CD1c-positive myeloid dendritic cell (primary cell): ENCODE measurements at regions not wholly inside any gene's neighbourhood (a gene's known extent, or its start where the extent isn't known, plus 50 kb on each side); places are given as distances from the start of the nearest gene placed in this dataset.
"Not testable (repeated sequence)": the region's sequence is repeated elsewhere in the genome, so short reads cannot be mapped to it uniquely, and the experiment has no call there.

Source experiments
- DNase-seq: peaks from one replicate; pipeline ENCODE4 v3.0.0-alpha.2; 2016; ENCODE audit errors: extremely low spot score

DNA sequence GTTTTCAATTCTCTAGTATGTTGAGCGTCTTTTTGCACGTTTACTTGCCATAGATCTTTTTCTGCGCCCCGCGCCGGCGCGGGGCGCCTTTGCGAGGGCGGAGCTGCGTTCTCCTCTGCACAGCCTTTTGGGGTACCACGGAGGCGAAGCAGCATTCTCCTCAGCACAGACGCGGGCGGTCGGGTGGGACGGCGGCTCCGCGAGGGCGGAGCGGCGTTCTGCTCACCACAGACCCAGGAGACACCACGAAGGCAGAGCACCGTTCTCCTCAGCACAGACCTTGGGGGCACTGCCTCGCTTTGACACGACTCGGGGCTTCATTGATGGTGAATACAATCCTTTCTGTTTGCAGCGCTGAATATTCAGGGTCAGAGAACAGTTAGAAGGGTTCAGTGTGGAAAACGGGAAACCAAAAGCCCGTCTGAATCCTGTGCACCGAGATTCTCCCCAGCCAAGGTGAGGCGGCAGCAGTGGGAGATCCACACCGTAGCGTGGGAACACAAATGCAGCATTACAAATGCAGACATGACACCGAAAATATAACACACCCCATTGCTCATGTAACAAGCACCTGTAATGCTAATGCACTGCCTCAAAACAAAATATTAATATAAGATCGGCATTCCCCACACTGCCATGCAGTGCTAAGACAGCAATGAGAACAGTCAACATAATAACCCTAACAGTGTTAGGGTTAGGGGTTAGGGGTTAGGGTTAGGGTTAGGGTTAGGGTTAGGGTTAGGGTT lies 190.7 kb upstream of the VIPR2 start:
- DNase-seq, result not testable (repeated sequence)

DNA sequence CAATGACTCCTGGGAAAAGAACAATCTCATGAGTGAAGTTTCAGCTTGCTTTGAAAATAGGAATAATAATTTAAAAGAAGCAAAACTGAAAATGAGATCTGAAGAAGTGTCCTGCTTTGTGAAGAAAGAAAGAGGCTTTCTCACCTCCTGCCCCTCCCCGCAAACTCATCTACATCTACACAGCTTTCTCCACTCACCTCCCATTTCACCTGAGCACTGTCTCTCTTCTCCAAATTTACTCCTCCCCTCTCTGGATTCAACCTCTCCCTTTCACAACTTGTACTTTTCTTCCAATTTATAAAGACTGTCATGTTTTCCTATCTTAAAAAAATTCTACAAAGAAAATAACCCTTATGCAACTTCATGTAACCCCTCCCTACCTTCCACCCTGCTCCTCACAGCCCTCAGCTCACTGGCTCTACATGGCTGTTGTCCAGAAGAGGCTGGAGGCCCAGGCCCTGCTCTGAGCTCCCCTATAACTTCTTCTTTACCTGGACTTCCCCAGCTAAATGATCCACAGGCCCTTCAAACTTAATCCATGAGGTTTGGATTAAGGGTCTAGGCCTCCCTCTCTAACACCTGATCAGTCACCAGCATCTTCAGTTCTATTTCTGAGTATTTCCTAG lies 188.3 kb upstream of the VIPR2 start:
- not testable (repeated sequence) for DNase-seq

DNA sequence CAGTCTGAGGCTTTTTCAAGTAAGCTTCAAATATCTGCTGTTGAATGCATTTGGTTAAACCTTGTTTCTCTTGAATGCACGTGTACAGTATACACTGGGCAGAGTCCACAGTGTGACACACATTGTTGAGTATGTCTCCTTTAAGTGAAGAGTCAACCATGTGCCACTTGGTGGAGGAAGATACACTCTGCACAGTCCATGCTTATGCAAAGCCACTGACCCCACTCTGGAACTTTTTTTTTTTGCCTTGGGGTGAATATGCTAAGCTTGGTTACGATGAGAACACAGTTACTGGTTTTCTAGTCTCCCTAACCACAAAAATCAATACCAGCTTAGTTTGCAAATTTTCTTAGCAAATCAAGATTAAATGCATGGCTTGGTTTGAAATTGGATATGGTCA lies 186.8 kb upstream of the VIPR2 start:
- DNase-seq, result no peak

DNA sequence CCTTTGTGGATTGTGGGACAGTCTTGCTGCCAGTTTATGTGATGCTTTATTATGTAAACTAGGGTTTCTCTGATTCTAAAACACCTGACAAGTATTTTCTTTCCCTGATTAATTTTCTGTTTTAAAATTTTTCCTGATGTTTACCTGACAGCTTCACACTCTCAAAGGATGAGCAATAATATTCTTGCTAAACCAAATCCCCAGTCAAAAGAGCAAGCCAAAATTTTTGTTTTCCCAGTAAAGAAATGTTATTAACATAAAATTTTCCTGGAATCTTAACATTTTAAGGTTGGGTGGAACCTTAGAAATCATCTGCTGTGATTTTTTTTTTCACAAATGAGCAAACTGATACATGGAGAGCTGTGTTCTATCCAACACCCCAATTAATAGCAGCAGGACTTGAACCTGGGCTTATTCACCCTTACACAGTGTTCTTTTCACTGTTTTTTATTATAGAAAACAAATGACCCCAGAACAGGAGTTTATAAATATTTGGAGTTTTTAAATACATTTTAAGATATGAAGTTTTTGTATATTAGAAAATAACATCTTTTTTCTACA lies 185.2 kb upstream of the VIPR2 start:
- no peak for DNase-seq

DNA sequence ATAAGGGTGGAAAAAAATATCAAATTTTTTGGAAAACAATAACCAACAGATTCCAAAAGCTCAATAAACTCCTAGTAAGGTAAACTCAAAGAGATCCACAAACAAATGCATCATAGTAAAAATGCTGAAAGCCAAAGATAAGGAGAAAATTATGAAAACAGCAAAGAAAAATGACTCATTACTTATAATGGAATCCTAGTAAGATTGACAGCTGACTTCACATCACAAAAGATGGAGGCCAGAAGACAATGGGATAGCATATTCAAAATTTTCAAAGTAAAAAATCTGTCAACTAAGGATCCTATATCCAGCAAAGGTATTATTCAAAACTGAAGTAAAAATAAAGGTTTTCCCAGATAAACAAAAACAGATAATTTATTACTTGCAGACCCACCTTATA lies 183.4 kb upstream of the VIPR2 start:
- no peak for DNase-seq

DNA sequence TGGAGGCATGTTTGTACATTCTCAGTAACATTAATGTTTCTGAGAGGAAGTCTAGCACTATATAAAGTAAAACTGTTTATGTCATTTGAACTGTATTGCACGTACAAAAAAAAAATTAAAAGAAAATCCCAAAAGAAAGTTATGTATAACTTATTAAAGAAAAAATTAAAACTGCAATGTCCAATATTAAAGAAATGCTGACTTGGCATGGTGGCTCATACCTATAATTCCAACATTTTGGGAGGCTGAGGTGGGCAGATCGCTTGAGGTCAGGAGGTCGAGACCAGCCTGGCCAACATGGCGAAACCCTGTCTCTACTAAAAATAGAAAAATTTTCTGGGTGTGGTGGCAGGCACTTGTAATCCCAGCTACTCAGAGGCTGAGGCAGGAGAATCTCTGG lies 178.7 kb upstream of the VIPR2 start:
- no peak for DNase-seq

DNA sequence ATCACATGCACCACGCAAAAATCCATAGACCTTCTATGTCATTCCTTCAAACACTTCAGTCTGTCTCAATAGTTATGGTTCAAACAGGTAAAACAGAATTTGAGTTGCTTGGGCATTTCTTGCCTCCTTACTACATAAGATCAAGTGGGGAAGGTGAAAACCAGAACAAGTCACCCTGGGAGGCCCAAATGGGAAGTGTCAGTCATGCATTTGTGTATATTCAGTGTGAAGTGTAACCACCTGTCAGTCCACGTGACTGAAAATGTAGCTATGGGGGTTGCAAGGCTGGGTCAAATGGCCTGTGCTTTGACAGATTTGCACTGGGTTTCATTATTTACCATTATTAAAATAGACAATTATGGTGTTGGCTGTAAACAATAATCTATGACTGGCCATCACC lies 176.6 kb upstream of the VIPR2 start:
- no peak for DNase-seq

DNA sequence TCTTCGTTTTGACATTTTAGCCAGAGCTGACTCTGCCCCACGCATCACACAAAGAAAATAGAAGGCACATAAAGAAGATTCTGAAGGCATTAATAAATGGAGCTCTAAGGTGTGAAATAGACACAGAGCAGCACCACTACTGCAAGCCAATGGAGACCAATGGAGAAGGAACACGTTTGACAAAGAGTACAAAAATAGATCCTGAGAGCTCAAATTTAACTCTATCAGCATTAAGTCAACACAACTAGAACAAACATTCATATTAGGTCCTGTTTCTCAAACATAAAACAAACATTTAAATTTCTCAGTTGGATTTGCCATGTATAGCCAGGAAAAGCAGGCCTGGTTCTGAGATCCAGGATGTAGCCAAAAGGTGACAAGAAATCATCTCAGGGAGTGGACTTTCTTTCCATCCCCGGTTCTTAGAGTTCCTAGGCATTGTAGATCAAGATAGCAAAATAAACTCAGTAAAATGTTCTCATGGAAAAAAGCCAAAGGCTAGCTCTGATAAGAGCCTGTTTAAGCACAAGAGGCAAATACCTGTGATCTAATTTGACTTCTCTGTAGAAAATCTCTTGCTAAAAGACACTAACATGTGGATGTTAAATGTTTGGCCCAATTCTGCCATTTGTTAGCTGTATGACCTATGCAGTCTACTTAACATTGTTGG lies 174.2 kb upstream of the VIPR2 start:
- DNase-seq, result no peak

DNA sequence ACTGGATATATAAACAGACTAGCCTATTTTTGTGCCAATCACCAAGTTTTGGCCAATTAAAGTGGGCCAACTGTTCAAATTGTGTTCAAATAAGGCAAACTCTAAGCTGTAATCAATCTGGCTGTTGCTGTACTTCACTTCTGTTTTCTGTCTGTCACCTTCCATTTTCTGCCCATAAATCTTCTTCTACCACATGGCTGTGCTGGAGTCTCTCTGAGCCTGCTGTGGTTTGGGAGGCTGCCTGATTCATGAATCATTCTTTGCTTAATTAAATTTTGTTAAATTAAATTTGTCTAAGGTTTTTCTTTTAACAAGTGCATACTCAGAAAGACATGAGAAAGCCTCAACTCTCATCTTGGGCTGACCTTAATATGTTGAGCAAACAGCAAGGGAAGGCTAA lies 172.6 kb upstream of the VIPR2 start:
- DNase-seq, result no peak

DNA sequence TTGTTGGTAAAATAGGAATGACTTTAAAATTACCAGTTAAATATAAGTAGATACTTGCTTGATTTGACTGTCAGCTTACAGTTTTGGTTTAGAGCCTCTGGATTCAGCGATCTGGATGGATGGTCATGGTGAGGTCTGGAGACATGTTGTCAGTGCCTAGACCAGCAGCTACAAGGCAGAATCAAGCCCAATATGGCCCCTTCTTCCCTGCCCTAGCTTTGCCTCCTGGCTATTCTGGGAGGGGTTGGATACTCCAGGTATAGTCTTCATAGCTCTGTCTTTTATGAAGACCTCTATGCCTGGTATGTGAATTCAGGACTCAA lies 166.5 kb upstream of the VIPR2 start:
- DNase-seq, result no peak

DNA sequence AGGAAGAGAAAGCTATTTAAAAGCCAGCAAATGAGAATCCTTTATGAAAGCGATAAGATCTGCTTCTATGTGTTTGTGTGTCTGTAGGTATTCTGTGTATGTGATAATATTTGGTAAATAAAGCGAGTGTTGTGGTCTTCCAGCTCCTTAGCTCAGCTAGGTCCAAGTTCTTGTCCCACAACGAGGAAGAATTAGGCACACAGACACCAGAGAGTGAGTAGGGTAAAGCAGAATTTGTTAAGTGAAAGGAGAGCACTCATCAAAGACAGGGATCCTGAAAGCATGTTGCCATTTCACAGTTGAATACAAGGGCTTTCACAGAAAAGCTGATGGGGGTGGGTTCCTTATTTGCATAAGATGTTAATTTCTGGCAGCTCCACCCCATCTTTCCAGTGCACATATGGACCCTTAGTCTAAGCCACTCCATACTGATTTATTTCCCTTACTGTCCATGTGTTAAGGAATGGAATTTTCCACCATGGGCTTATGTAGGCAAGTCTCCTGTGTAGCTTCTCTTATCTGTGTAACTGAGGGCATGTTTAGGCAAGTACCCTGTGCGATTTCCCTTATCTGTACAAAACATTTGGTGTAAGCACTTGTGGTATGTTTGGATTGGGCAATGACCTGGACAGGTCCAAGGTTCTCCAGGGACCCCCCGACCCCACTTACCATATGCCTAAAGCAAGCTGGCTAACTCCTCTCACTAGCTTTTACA lies 165.9 kb upstream of the VIPR2 start:
- DNase-seq, result no peak

DNA sequence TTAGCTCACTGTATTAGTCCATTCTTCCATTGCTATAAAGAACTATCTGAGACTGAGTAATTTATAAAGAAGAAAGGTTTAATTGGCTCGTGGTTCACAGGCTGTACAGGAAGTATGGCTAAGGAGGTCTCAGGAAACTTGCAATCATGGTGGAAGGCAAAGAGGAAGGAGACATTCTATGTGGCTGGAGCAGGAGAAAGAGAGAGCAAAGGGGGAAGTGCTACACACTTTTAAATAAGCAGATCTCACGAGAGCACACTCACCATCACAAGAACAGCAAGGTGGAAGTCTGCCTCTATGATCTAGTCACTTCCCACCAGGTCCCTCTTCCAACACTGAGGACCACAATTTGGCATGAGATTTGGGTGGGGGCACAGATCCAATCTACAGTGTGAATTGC lies 164.5 kb upstream of the VIPR2 start:
- DNase-seq, result not testable (repeated sequence)

DNA sequence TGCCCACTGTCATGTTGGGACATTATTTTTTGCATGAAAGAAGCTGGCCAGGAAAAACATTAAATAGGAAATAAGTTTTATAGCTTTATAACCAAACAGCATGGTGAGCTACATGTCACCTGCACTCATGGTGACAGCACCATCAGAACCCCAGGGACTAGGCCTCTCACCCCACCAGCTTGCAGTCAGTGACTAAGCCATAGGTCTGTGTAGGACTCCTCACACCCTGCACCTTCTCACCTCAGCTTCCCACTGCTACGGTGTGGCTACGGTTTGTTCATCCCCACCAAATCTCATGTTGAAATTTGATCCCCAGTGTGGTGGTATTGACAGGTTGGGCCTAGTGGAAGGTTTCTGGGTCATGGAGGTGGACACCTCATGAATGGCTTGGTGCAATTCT lies 161.3 kb upstream of the VIPR2 start:
- no peak for DNase-seq

DNA sequence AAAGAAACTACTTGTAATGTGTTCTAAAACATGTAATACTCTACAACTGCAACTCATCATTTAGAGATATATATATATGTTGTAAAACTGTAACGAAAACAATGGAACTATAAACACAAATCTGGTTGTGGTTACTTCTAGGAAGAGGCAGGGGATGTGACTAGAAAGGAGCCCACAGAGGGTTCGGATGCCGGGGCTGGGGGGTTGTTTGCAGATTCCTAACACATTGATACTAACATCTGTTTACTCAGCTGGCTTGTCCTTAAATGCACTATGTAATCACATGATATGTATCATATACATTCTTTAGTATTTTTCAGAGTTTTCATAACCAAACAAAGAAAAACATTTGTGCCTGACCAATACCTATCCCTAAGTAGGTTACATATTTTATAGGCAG lies 160.5 kb upstream of the VIPR2 start:
- DNase-seq, result not testable (repeated sequence)

DNA sequence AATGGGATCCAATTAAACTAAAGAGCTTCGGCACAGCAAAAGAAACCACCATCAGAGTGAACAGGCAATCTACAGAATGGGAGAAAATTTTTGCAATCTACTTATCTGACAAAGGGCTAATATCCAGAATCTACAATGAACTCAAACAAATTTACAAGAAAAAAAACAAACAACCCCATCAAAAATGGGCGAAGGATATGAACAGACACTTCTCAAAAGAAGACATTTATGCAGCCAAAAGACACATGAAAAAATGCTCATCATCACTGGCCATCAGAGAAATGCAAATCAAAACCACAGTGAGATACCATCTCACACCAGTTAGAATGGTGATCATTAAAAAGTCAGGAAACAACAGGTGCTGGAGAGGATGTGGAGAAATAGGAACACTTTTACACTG lies 158.8 kb upstream of the VIPR2 start:
- not testable (repeated sequence) for DNase-seq

DNA sequence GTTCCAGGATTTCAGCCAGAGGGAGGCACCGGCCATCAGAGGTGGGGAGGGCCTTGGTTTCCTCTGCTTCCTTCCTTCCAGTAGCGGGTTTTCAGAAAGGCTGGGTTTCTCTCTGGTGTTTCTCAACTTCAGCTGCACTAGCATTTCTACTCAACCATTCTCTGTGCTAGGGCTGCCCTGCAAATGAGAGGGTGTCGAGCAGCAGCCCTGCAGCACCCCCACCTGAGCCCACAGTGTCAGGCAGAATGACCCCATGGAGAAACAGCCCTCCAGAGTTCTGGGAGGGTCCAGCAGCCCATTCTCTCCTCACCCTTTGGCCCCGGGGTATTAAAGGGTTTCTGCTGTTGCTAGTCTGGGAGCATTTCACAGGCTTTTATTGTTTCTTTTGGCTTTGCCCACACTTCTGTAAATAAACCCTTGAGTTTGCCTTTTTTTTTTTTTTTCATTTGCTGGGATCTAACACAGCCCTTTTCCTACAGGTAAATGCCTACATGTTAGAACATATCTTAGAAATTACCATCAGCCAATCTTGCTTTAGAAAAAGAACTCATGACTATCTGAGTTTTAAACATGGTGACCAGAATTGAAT lies 151.5 kb upstream of the VIPR2 start:
- DNase-seq, result no peak

DNA sequence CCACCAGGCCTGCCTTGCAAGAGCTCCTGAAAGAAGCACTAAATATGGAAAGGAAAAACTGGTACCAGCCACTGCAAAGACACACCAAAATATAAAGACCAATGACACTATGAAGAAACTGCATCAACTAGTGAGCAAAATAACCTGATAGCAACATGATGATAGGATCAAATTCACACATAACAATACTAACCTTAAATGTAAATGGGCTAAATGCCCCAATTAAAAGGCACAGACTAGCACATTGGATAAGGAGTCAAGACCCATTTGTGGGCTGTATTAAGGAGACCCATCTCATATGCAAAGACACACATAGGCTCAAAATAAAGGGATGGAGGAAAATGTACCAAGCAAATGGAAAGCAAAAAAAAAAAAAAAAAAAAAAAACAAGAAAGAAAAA lies 141.8 kb upstream of the VIPR2 start:
- not testable (repeated sequence) for DNase-seq

DNA sequence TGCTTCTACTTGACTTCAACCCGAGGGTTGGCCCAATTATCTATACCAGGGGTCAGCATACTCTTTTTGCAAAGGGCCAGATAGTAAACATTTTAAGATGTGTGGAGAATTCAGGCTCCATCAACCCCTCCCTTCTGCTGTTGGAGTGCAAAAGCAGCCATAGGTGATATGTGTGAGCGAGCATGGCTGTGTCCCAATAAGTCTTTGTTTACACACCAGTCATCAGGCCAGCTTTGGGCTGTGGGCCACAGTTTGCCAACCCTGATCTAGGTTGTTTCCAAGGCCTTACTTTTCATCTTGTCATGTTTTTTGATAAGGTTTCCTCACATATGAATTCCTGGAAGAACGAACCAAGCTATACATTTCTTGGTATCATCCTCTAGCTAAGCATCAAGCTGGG lies 136.9 kb upstream of the VIPR2 start:
- DNase-seq, result no peak

DNA sequence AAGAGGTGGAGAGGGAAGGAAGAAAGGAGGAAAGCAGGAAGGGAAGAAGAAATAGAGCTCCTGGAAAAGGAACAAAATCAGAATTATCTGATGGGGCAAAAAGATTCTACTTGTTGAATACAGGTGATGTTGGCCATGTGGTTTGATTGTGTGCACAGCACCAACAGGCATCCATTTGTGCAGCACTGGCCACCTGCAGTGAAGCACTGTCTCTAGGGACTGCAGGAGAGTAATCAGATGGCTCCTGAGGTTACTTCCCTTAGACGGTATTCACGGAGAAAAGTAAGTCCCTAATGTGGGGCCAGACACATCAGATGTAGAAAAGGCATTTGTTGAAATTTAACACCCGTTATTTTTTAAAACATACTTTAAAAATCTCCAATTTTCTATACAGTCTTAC lies 135.3 kb upstream of the VIPR2 start:
- DNase-seq, result no peak

DNA sequence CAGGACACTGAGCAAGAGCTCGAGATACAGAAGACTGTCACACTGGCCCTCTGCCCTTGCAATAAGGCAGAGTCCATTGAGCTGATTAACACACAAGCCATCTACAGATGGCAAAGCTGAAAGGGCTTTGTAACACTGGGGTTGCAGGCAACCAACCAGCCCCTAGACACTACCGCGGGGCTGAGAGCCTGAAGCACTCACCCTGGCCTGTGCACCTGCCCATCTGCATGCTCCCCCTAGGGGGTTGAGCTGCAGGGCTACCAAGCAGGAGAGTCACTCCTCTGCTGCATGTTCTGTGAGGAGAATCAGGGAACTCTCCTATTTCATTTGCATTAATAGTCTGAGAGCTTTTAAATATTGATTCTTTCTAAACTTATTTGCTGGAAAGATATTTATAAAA lies 128.1 kb upstream of the VIPR2 start:
- no peak for DNase-seq

DNA sequence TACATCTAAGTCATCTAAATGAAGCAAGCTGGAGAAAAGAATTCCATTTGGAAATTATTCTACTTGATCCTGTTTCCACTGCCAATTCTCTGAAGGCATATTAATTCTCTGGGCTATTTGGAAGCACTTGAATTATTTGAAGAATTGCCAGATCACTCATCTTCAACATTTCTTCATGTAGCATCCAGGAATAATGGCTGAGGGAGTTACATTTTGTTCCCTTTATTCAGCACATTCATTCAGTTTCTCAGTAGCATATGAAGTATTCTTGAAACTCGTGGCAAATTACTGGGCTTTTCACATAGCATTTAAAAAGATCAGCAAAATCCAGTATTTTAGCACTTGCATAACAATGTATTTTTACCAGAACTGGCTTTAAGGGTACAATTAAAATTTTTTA lies 127.1 kb upstream of the VIPR2 start:
- no peak for DNase-seq

DNA sequence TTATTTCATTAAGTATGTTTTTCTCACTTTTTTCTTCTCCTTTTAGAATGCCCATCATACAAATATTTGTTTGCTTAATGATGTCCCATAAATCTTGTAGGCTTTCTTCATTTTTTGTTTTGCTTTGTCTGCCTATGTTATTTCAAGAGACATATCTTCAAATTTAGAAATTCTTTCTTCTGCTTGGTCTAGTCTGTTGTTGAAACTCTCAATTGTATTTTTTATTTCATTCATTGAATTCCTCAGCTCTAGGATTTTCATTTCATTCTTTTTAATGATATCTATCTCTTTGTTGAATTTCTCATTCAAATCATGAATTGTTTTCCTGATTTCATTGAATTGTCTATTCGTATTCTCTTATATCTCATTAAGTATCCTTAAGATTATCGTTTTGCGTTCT lies 125.1 kb upstream of the VIPR2 start:
- no peak for DNase-seq
